ENCODE measurements at regions not wholly inside any gene's neighbourhood (a gene's known extent, or its start where the extent isn't known, plus 50 kb on each side); places are given as distances from the start of the nearest gene placed in this dataset.
A peak's percentile ranks its signal among the peaks of the same experiment; 100 is the strongest.

- no peaks in the 10 kb centered on the region for H3K36me3 ChIP-seq (ENCODE audit: control insufficient read depth, insufficient read depth, low read length)
- H3K4me3 ChIP-seq (ENCODE audit: low read depth, low read length), result no peak overlapping the region
- no peaks in the 10 kb centered on the region for H3K9me3 ChIP-seq (ENCODE audit: control insufficient read depth, insufficient read depth, low read length)
- no peak overlapping the region for H3K27ac ChIP-seq (ENCODE audit: low read depth, low read length)
- no peaks in the 10 kb centered on the region for H3K4me1 ChIP-seq (ENCODE audit: control insufficient read depth, insufficient read depth, low read length)
- H3K27me3 ChIP-seq (ENCODE audit: control insufficient read depth, insufficient read depth, low read length), result no peaks in the 10 kb centered on the region
- 92% methylated on average over 1 of the region's 4 CpGs for WGBS (ENCODE audit: insufficient coverage)
- DNase-seq (ENCODE audit: low read depth in 4 of 6, low spot score in 6 of 6), result no peak
Observed at GRCh38 chr4:177596035-177596434, 153.8 kb upstream of the AGA start.

GRCh38 chr4:177596991-177597390 lies 154.8 kb upstream of the AGA start:
- no peaks in the 10 kb centered on the region for H3K4me1 ChIP-seq (ENCODE audit: control insufficient read depth, insufficient read depth, low read length)
- no peak overlapping the region for H3K4me3 ChIP-seq (ENCODE audit: low read depth, low read length)
- DNase-seq (ENCODE audit: low read depth in 4 of 6, low spot score in 6 of 6), result no peak
- H3K27me3 ChIP-seq (ENCODE audit: control insufficient read depth, insufficient read depth, low read length), result no peaks in the 10 kb centered on the region
- 89% methylated on average over 2 of the region's 7 CpGs for WGBS (ENCODE audit: insufficient coverage)
- H3K27ac ChIP-seq (ENCODE audit: low read depth, low read length), result no peak overlapping the region
- no peaks in the 10 kb centered on the region for H3K36me3 ChIP-seq (ENCODE audit: control insufficient read depth, insufficient read depth, low read length)
- H3K9me3 ChIP-seq (ENCODE audit: control insufficient read depth, insufficient read depth, low read length), result no peaks in the 10 kb centered on the region

GRCh38 chr4:177605252-177605651 lies 163.0 kb upstream of the AGA start:
- Histone ChIP-seq H3K27ac (ENCODE audit: low read depth, low read length) (no peak overlapping the region), H3K9me3 (ENCODE audit: control insufficient read depth, insufficient read depth, low read length) (no peaks in the 10 kb centered on the region), H3K4me3 (ENCODE audit: low read depth, low read length) (no peak overlapping the region), H3K36me3 (ENCODE audit: control insufficient read depth, insufficient read depth, low read length) (peaks cover 4% of the 10 kb centered on the region), H3K4me1 (ENCODE audit: control insufficient read depth, insufficient read depth, low read length) (no peaks in the 10 kb centered on the region), H3K27me3 (ENCODE audit: control insufficient read depth, insufficient read depth, low read length) (no peaks in the 10 kb centered on the region)
- no CpG with 5 or more reads among the region's 1 CpG for WGBS (ENCODE audit: insufficient coverage)
- DNase-seq (ENCODE audit: low read depth in 4 of 6, low spot score in 6 of 6), result peak in 1 of 6 donors; percentile 38

GRCh38 chr4:177607111-177607573 lies 164.9 kb upstream of the AGA start:
- 98% methylated on average over 27 of the region's 28 CpGs for WGBS (ENCODE audit: insufficient coverage)
- H3K4me1 ChIP-seq (ENCODE audit: control insufficient read depth, insufficient read depth, low read length), result no peaks in the 10 kb centered on the region
- no peak overlapping the region for H3K4me3 ChIP-seq (ENCODE audit: low read depth, low read length)
- H3K27me3 ChIP-seq (ENCODE audit: control insufficient read depth, insufficient read depth, low read length), result no peaks in the 10 kb centered on the region
- H3K27ac ChIP-seq (ENCODE audit: low read depth, low read length), result no peak overlapping the region
- no peaks in the 10 kb centered on the region for H3K9me3 ChIP-seq (ENCODE audit: control insufficient read depth, insufficient read depth, low read length)
- DNase-seq (ENCODE audit: low read depth in 4 of 6, low spot score in 6 of 6), result no peak
- peaks cover 4% of the 10 kb centered on the region for H3K36me3 ChIP-seq (ENCODE audit: control insufficient read depth, insufficient read depth, low read length)

GRCh38 chr4:177611974-177612664 lies 169.9 kb upstream of the AGA start:
- Histone ChIP-seq H3K4me1 (ENCODE audit: control insufficient read depth, insufficient read depth, low read length) (no peaks in the 10 kb centered on the region), H3K4me3 (ENCODE audit: low read depth, low read length) (no peak overlapping the region), H3K36me3 (ENCODE audit: control insufficient read depth, insufficient read depth, low read length) (peaks cover 2% of the 10 kb centered on the region), H3K9me3 (ENCODE audit: control insufficient read depth, insufficient read depth, low read length) (no peaks in the 10 kb centered on the region), H3K27ac (ENCODE audit: low read depth, low read length) (no peak overlapping the region), H3K27me3 (ENCODE audit: control insufficient read depth, insufficient read depth, low read length) (no peaks in the 10 kb centered on the region)
- no peak for DNase-seq (ENCODE audit: low read depth in 4 of 6, low spot score in 6 of 6)
- no CpG with 5 or more reads among the region's 5 CpGs for WGBS (ENCODE audit: insufficient coverage)

- H3K36me3 ChIP-seq (ENCODE audit: control insufficient read depth, insufficient read depth, low read length), result no peaks in the 10 kb centered on the region
- no CpG with 5 or more reads among the region's 2 CpGs for WGBS (ENCODE audit: insufficient coverage)
- no peak overlapping the region for H3K27ac ChIP-seq (ENCODE audit: low read depth, low read length)
- no peaks in the 10 kb centered on the region for H3K9me3 ChIP-seq (ENCODE audit: control insufficient read depth, insufficient read depth, low read length)
- H3K4me3 ChIP-seq (ENCODE audit: low read depth, low read length), result no peak overlapping the region
- no peak for DNase-seq (ENCODE audit: low read depth in 4 of 6, low spot score in 6 of 6)
- H3K4me1 ChIP-seq (ENCODE audit: control insufficient read depth, insufficient read depth, low read length), result no peaks in the 10 kb centered on the region
- H3K27me3 ChIP-seq (ENCODE audit: control insufficient read depth, insufficient read depth, low read length), result no peaks in the 10 kb centered on the region
Observed at GRCh38 chr4:177612684-177613083, 170.4 kb upstream of the AGA start.

- Histone ChIP-seq H3K27me3 (ENCODE audit: control insufficient read depth, insufficient read depth, low read length) (no peaks in the 10 kb centered on the region), H3K9me3 (ENCODE audit: control insufficient read depth, insufficient read depth, low read length) (no peaks in the 10 kb centered on the region), H3K4me3 (ENCODE audit: low read depth, low read length) (no peak overlapping the region), H3K36me3 (ENCODE audit: control insufficient read depth, insufficient read depth, low read length) (no peaks in the 10 kb centered on the region), H3K4me1 (ENCODE audit: control insufficient read depth, insufficient read depth, low read length) (no peaks in the 10 kb centered on the region), H3K27ac (ENCODE audit: low read depth, low read length) (no peak overlapping the region)
- DNase-seq (ENCODE audit: low read depth in 4 of 6, low spot score in 6 of 6), result no peak
Observed at GRCh38 chr4:177632481-177632880, 190.2 kb upstream of the AGA start.

GRCh38 chr4:177638871-177639270 lies 196.6 kb upstream of the AGA start:
- H3K27ac ChIP-seq (ENCODE audit: low read depth, low read length), result no peak overlapping the region
- no peak for DNase-seq (ENCODE audit: low read depth in 4 of 6, low spot score in 6 of 6)
- no peaks in the 10 kb centered on the region for H3K4me1 ChIP-seq (ENCODE audit: control insufficient read depth, insufficient read depth, low read length)
- no peaks in the 10 kb centered on the region for H3K9me3 ChIP-seq (ENCODE audit: control insufficient read depth, insufficient read depth, low read length)
- no peaks in the 10 kb centered on the region for H3K27me3 ChIP-seq (ENCODE audit: control insufficient read depth, insufficient read depth, low read length)
- H3K4me3 ChIP-seq (ENCODE audit: low read depth, low read length), result no peak overlapping the region
- H3K36me3 ChIP-seq (ENCODE audit: control insufficient read depth, insufficient read depth, low read length), result no peaks in the 10 kb centered on the region
- no CpG with 5 or more reads among the region's 2 CpGs for WGBS (ENCODE audit: insufficient coverage)

GRCh38 chr4:177640864-177641263 lies 198.6 kb upstream of the AGA start:
- no peaks in the 10 kb centered on the region for H3K4me1 ChIP-seq (ENCODE audit: control insufficient read depth, insufficient read depth, low read length)
- no peaks in the 10 kb centered on the region for H3K36me3 ChIP-seq (ENCODE audit: control insufficient read depth, insufficient read depth, low read length)
- no CpG with 5 or more reads among the region's 4 CpGs for WGBS (ENCODE audit: insufficient coverage)
- H3K4me3 ChIP-seq (ENCODE audit: low read depth, low read length), result no peak overlapping the region
- H3K9me3 ChIP-seq (ENCODE audit: control insufficient read depth, insufficient read depth, low read length), result no peaks in the 10 kb centered on the region
- no peak for DNase-seq (ENCODE audit: low read depth in 4 of 6, low spot score in 6 of 6)
- H3K27ac ChIP-seq (ENCODE audit: low read depth, low read length), result no peak overlapping the region
- no peaks in the 10 kb centered on the region for H3K27me3 ChIP-seq (ENCODE audit: control insufficient read depth, insufficient read depth, low read length)

- no CpG with 5 or more reads among the region's 1 CpG for WGBS (ENCODE audit: insufficient coverage)
- H3K4me1 ChIP-seq (ENCODE audit: control insufficient read depth, insufficient read depth, low read length), result no peaks in the 10 kb centered on the region
- H3K36me3 ChIP-seq (ENCODE audit: control insufficient read depth, insufficient read depth, low read length), result no peaks in the 10 kb centered on the region
- DNase-seq (ENCODE audit: low read depth in 4 of 6, low spot score in 6 of 6), result peak in 1 of 6 donors; percentile 42
- no peak overlapping the region for H3K27ac ChIP-seq (ENCODE audit: low read depth, low read length)
- H3K27me3 ChIP-seq (ENCODE audit: control insufficient read depth, insufficient read depth, low read length), result no peaks in the 10 kb centered on the region
- H3K4me3 ChIP-seq (ENCODE audit: low read depth, low read length), result no peak overlapping the region
- no peaks in the 10 kb centered on the region for H3K9me3 ChIP-seq (ENCODE audit: control insufficient read depth, insufficient read depth, low read length)
Observed at GRCh38 chr4:177660223-177660622, 218.0 kb upstream of the AGA start.

All from spinal cord (tissue), 9 donors.